Subcutaneous abdominal adipose tissue (tissue), 5 donors: ENCODE measurements at regions not wholly inside any gene's neighbourhood (a gene's known extent, or its start where the extent isn't known, plus 50 kb on each side); places are given as distances from the start of the nearest gene placed in this dataset.

ENCODE experiments used
- H3K27ac ChIP-seq: one replicate; pipeline ENCODE4 v1.7.0; 2013; ENCODE audit warnings: low read depth, mild to moderate bottlenecking, inconsistent platforms, low read length, moderate library complexity
- H3K27me3 ChIP-seq, 5 donors: one replicate each; pipeline ENCODE4 v1.7.0; 2013; ENCODE audit warnings: low read length in 5 of 5, inconsistent platforms in 1 of 5; ENCODE audit not compliant: control insufficient read depth in 5 of 5, insufficient read depth in 4 of 5
- H3K36me3 ChIP-seq, 5 donors: one replicate each; pipeline ENCODE4 v1.7.0; 2013; ENCODE audit warnings: low read length in 5 of 5; ENCODE audit not compliant: control insufficient read depth in 5 of 5, insufficient read depth in 5 of 5
- H3K4me1 ChIP-seq, 5 donors: one replicate each; pipeline ENCODE4 v1.7.0; 2013; ENCODE audit warnings: low read length in 5 of 5, mild to moderate bottlenecking in 3 of 5, moderate library complexity in 1 of 5; ENCODE audit not compliant: control insufficient read depth in 5 of 5, insufficient read depth in 5 of 5
- H3K4me3 ChIP-seq, 5 donors: one replicate each; pipeline ENCODE4 v1.7.0; 2013; ENCODE audit warnings: low read length in 5 of 5, low read depth in 1 of 5
- H3K9ac ChIP-seq, 5 donors: one replicate each; pipeline ENCODE4 v1.7.0; 2013; ENCODE audit warnings: low read length in 5 of 5, mild to moderate bottlenecking in 4 of 5, moderate library complexity in 3 of 5
- H3K9me3 ChIP-seq, 5 donors: one replicate each; pipeline ENCODE4 v1.7.0; 2013; ENCODE audit warnings: low read length in 5 of 5; ENCODE audit not compliant: control insufficient read depth in 5 of 5
- donor health status: healthy.
- donor health status: healthy.
- donor health status: healthy.
- donor health status: healthy.
- donor health status: healthy.

DNA sequence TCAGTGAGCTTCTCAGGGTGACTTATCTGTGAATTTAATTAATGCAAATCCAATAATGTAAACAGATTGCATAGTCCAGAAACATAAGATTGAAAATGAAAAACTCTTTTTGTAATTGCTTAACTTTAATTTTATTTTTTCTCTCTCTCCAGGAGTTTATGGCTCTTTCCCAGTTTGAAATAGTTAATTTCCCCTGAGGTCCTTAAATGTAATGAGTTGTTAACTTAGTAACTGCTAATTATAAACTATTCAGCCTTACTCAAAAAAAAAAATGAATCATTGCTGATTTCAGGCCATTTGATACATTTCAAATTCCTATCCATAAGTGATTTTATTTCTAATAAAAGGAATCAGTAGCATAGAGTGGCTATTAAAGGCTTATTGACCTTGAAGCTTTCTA, 84.1 kb upstream of the TRPC4 start:
- no peak overlapping the region for H3K9ac ChIP-seq
- no peaks in the 10 kb centered on the region for H3K9me3 ChIP-seq
- H3K4me1 ChIP-seq: no peaks in the 10 kb centered on the region
- no peak overlapping the region for H3K4me3 ChIP-seq
- no peaks in the 10 kb centered on the region for H3K27me3 ChIP-seq
- H3K36me3 ChIP-seq: no peaks in the 10 kb centered on the region
- no peak overlapping the region for H3K27ac ChIP-seq

DNA sequence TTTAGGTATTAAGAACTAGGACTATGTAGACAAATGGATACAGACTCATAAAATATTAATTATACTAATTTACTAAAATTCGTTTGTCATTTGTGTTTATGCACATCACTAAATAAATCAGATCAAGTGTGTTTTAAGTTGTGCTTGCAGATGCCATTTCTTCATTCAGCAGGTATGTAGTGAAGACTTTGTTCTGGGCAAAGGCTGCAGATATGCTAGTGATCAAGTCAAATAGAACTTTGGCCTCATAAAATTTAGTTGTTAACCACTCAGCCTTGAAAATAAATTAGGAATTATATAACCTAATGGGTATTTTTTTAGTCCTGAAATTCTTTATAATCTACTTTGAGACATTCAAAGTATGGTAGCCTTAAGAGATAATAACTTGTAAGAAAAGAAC, 80.4 kb upstream of the TRPC4 start:
- Histone ChIP-seq H3K27me3 (no peaks in the 10 kb centered on the region), H3K9ac (no peak overlapping the region), H3K36me3 (no peaks in the 10 kb centered on the region), H3K9me3 (no peaks in the 10 kb centered on the region), H3K4me3 (no peak overlapping the region), H3K4me1 (no peaks in the 10 kb centered on the region), H3K27ac (no peak overlapping the region)

DNA sequence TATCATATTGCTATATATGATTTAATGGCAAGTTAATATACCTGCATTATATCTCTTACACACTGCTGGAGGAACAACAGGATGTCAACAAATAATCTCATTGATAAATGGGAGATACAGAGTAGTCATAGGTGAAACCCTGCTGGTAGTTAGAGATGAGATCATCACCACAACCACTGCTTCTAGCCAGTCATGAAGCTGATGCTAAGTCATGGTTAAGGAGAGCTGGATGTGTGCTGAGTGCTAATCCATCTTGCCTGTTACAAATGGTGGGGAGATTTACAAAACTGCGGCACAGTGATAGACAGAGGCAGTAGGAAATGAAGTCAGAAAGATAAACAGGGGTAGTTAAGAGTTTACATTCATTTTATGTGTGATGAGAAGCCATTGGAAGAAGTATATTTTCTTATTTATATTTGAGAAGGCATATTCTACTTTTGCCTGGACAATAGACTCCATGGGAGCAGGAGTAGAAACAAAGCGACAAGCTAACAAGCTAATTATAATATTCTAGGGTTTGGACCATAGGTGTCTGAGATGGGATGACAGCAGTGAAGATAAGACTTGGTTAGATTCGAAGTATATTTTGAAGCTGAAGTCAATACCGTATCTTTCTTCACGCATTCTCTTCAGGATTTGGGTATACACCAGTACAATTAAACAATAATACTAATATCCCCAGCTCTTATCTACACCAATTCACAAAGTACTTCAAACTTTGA, 78.0 kb upstream of the TRPC4 start:
- Histone ChIP-seq H3K9me3 (no peaks in the 10 kb centered on the region), H3K27me3 (no peaks in the 10 kb centered on the region)

DNA sequence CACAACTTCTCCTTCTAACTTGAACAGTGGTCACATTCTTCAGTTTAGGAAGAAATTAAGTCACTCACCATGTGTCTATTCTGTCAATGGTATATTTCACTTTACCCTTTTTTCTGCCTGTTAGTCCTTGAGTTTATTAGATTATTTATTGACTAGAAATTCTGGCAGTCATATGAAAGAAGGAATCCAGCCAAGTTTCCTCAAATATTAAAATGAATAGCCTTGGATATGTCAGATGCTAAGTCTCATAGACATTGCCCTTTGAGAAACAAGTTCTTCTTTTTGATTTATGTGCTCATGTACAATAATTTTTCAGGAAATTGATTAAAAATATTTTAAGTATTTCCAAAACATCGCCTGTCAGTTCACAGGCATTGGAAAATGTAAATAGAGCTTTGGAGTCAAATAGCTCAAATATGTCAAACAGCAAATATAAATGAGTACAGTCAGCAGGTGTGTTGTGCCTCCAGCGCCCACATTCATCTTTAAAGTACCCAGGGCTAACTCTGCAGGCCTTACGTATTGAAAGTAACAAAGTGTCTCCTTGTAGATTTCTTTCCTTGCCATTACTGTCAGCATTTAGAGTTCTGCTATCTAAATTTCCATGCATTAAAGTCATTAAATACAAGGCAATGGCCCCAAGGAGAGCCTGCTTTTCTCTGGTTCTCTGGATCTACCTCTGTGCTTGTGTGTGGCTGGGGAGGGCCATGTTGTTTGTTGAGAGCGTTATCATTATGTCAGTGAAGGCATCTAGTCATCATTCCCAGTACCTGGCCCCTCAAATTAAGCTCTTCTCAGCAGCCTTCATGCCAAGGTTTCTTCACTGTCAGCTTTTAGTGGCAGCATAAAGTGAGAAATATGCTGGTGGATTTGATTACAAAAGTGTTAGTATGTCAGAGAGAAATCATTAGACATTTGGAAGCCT, 76.3 kb upstream of the TRPC4 start:
- no peaks in the 10 kb centered on the region for H3K27me3 ChIP-seq
- no peak overlapping the region for H3K4me3 ChIP-seq
- H3K36me3 ChIP-seq: no peaks in the 10 kb centered on the region
- no peaks in the 10 kb centered on the region for H3K4me1 ChIP-seq
- no peak overlapping the region for H3K9ac ChIP-seq
- H3K9me3 ChIP-seq: no peaks in the 10 kb centered on the region
- H3K27ac ChIP-seq: no peak overlapping the region

More for the DNA sequence above, 78.0 kb upstream of the TRPC4 start:
- no peak overlapping the region for H3K9ac ChIP-seq
- H3K4me1 ChIP-seq: no peaks in the 10 kb centered on the region
- H3K4me3 ChIP-seq: no peak overlapping the region
- no peak overlapping the region for H3K27ac ChIP-seq
- H3K36me3 ChIP-seq: no peaks in the 10 kb centered on the region

DNA sequence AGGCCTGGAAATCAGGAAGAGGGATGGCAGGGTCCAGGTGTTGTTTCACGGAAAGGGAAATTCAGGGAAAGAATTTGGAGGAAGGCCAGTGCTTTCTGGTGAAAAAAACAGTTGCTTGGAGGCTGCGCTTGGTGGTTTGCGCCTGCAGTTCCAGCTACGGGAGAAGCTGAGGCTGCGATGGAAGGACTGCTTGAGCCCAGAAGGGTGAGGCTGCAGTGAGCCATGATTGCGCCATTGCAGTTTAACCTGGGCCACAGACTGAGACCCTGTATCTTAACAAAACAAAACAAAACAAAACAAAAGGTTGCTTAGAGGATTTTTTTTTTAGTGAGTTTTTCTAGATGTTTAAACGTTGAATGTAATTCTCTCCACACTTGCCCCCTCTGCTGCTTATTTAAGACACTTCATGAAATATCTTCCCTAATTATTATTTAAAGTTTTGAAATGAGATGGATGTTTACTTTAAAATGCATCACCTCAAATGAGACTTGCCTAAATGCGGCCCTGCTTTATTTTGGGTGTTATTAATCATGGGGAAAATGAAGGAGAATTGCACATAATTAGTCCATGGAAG, 75.4 kb upstream of the TRPC4 start:
- no peaks in the 10 kb centered on the region for H3K4me1 ChIP-seq
- no peak overlapping the region for H3K9ac ChIP-seq
- H3K4me3 ChIP-seq: no peak overlapping the region
- H3K27me3 ChIP-seq: no peaks in the 10 kb centered on the region
- H3K27ac ChIP-seq: no peak overlapping the region
- no peaks in the 10 kb centered on the region for H3K9me3 ChIP-seq
- no peaks in the 10 kb centered on the region for H3K36me3 ChIP-seq

DNA sequence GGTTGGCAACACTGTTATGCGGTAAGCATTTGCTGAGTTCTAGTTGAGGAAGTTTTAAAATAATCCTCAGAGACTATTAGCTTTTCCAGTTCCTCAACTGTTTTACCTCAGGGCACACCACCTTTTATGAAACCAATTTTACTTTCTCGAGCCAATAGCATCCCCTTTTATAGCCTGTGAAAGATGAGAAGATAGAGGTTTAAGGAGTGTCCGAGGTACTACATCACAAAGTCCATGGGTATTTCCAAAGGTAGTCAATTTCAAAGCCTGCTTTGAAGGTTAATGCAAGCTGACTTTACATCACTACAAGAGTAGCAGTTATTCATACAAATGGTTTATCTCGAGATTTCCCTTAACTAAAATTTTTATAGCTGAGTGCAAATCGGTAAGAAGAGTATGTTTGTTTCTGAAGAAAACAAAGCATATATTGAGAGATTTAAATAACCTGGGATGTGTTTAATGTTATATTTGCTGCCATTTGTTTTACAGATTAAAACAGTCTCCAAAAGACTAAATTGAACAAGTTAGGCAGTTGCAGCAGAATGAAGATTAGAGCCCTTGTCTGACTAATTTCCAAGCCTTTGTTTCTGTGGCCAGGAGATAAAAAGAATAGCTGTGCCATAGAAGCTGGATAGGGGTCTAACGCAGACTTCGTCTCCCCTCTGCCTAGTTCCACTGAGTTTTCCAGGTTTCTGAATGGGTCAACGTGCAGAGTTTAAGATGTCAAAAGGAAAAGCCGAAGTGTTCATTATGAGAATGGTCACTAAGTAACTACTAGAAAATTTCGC, 74.7 kb upstream of the TRPC4 start:
- Histone ChIP-seq H3K9ac (no peak overlapping the region), H3K4me1 (no peaks in the 10 kb centered on the region), H3K4me3 (no peak overlapping the region), H3K36me3 (no peaks in the 10 kb centered on the region), H3K27ac (no peak overlapping the region), H3K9me3 (no peaks in the 10 kb centered on the region), H3K27me3 (no peaks in the 10 kb centered on the region)

DNA sequence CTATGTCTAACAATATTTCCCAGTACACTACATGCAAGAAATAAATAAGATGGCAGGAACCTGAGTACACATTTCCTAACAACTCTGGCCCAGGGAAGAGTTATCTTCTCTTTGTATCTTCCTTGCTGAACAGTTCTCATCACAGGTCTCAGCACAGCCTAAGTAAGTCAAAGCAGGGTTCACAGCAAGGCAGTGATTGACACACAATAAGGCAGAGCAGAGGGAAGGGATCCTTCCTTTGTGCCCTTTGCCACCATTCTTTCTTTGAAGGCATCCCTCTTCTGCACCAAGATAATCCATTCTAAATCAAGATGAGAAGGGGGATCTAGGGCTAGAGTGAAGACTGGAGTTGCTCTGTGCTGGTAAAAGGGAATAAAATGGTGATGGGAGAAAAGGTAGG, 73.4 kb upstream of the TRPC4 start:
- no peaks in the 10 kb centered on the region for H3K27me3 ChIP-seq
- no peak overlapping the region for H3K4me3 ChIP-seq
- no peak overlapping the region for H3K27ac ChIP-seq
- no peaks in the 10 kb centered on the region for H3K36me3 ChIP-seq
- no peaks in the 10 kb centered on the region for H3K4me1 ChIP-seq
- no peak overlapping the region for H3K9ac ChIP-seq
- H3K9me3 ChIP-seq: no peaks in the 10 kb centered on the region

DNA sequence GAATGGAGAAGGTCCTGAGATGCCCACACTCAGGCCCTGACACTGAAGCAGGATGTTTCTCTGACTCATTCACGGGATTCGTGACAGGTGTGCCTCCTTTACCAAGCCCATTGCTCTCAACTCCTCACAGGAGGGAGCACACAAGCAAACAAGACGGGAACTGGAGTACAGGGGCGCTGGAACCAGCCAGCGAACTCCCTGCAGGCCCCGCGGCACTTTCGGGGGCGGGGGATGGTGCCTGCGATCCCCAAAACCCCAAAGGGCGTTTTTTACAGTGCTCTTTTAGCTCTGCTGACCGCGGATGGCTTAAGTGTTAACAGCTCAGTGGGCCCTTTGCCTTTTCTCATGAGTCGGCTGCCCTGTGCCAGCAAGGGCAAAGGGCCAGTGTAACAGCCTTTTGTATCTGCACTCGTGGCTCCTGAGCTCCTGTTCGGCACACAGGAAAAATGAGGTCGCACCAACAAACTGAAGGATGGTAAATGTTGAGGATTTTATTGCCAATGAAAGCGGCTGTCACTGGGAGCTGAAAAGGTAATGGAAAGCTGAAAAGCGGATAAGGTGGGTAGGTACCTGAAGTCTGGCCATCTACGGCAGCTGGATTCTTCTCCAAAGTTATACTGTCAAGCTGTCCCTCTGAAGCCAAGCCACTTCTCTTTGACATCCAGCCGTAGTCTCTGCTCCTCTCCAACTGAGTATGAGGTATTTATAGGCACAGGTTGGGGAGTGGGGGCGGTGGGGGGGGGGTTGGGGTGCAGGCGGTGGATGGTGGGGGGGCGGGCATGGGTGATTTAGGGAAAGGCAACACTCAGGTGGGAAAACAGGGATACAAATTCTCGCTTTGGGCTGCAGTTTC, 65.0 kb upstream of the TRPC4 start:
- H3K4me1 ChIP-seq: no peaks in the 10 kb centered on the region
- no peak overlapping the region for H3K27ac ChIP-seq
- no peaks in the 10 kb centered on the region for H3K27me3 ChIP-seq
- H3K9ac ChIP-seq: no peak overlapping the region
- no peak overlapping the region for H3K4me3 ChIP-seq
- H3K9me3 ChIP-seq: no peaks in the 10 kb centered on the region
- H3K36me3 ChIP-seq: no peaks in the 10 kb centered on the region

DNA sequence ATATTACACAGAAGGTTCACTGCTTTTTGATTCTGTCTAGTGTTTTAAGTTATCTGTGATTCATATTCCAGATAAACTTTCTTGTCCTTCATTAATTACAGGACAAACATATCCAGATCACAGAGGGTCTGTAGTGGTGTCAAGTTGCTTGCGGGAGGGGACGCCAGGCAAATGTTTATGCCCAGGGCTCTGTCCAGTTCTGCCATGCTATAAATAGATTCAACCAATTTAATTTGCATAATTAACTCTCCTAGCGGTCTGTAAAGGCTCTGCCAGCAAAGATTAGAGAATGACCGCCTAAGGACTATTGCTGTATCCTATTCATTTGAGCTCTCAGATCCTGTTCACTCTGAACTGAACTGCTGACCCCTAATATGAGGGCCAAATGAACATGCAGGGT, 59.7 kb upstream of the TRPC4 start:
- Histone ChIP-seq H3K4me3 (no peak overlapping the region), H3K36me3 (no peaks in the 10 kb centered on the region), H3K9me3 (no peaks in the 10 kb centered on the region), H3K9ac (no peak overlapping the region), H3K27ac (no peak overlapping the region), H3K4me1 (no peaks in the 10 kb centered on the region), H3K27me3 (no peaks in the 10 kb centered on the region)
